NT2/D1 (cell line): ENCODE measurements at regions not wholly inside any gene's neighbourhood (a gene's known extent, or its start where the extent isn't known, plus 50 kb on each side); places are given as distances from the start of the nearest gene placed in this dataset.

Experiments used
- SUZ12 ChIP-seq: IDR thresholded peaks from 2 replicates; pipeline ENCODE4 v1.6.1; 2011; ENCODE audit not compliant: insufficient read length, insufficient read depth; ENCODE audit errors: extremely low read depth
- ZNF274 ChIP-seq: IDR thresholded peaks from 2 replicates; pipeline ENCODE4 v1.6.1; 2011; ENCODE audit warnings: mild to moderate bottlenecking, low read depth, low read length

DNA sequence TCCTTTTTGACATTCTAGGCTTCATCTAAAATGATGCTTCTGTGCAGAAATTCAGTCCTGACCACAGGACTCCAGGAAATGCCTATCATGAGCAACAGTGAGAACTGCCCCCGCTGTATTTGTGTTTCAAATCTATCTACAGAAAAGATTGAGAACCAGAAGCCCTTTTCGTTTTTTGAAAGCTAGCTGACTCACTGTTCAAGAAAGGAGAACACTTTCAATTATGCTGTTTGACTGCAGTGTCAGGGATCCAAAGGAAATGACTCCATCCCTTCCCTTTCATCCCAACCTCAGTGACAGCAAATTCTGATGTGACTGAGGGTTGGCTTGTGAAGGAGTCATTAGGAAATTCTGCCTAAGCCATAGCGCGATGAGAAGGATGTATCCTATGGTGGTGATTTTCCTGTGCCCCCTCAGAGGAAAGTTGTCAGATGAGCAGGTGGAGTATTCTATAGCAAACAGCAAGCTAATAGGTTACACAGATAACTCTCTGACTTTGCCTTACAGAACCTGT lies 622.3 kb downstream of the TMEM114 start:
- TF ChIP-seq ZNF274 (no peak), SUZ12 (no peak)
